Thyroid gland (tissue), 4 donors: ENCODE measurements at regions not wholly inside any gene's neighbourhood (a gene's known extent, or its start where the extent isn't known, plus 50 kb on each side); places are given as distances from the start of the nearest gene placed in this dataset.

ENCODE experiments used
- DNase-seq, 2 donors: peaks; one replicate each; pipeline ENCODE4 v3.0.0-alpha.2; 2019
- H3K27ac ChIP-seq, 3 donors: fragments of 200-600 bp; sonication (generic); 1 replicate in 2 of 3; 2 replicates in 1 of 3; pipeline ENCODE4 v1.5.1; 2016 to 2019; ENCODE audit warnings: mild to moderate bottlenecking in 1 of 3, moderate library complexity in 1 of 3
- H3K27me3 ChIP-seq: fragments of 200-600 bp; sonication (generic); one replicate; pipeline ENCODE4 v1.5.1; 2019
- H3K36me3 ChIP-seq, 2 donors: fragments of 200-600 bp; sonication (generic); one replicate each; pipeline ENCODE4 v1.5.1; 2016 to 2019
- H3K4me1 ChIP-seq, 2 donors: fragments of 200-600 bp; sonication (generic); one replicate each; pipeline ENCODE4 v1.5.1; 2017 to 2019
- H3K4me3 ChIP-seq, 3 donors: fragments of 200-600 bp; sonication (generic); replicated peaks in 1 of 3; 1 replicate in 2 of 3; 2 replicates in 1 of 3; pipeline ENCODE4 v1.5.1; 2016; ENCODE audit warnings: mild to moderate bottlenecking in 1 of 3
- H3K9me3 ChIP-seq: fragments of 200-600 bp; sonication (generic); one replicate; pipeline ENCODE4 v1.5.1; 2017
- CTCF ChIP-seq, 6 experiments: fragments of 200-600 bp in 3 of 6; fragments of 450-650 bp in 3 of 6; sonication (generic) in 3 of 6; IDR thresholded peaks; one replicate each; pipeline ENCODE4 v1.5.1; 2016 to 2019; ENCODE audit warnings: antibody characterized with exemption in 6 of 6, mild to moderate bottlenecking in 2 of 6, inconsistent platforms in 1 of 6, moderate library complexity in 1 of 6
- POLR2A ChIP-seq, 2 donors: fragments of 450-650 bp; IDR thresholded peaks; one replicate each; pipeline ENCODE4 v1.6.1; 2017; ENCODE audit warnings: antibody characterized with exemption in 2 of 2, mild to moderate bottlenecking in 2 of 2, moderate library complexity in 1 of 2
- WGBS, 2 donors: methylation state at CpG; one replicate each; pipeline ENCODE4 v1.1.5; 2017; 5-methylcytosine and 5-hydroxymethylcytosine counted together
- intact Hi-C: fragments of 100-400 bp; cut with DNase I; formaldehyde crosslinking; loops from one replicate; pipeline ENCODE4 v1.15.1; 2023

DNA sequence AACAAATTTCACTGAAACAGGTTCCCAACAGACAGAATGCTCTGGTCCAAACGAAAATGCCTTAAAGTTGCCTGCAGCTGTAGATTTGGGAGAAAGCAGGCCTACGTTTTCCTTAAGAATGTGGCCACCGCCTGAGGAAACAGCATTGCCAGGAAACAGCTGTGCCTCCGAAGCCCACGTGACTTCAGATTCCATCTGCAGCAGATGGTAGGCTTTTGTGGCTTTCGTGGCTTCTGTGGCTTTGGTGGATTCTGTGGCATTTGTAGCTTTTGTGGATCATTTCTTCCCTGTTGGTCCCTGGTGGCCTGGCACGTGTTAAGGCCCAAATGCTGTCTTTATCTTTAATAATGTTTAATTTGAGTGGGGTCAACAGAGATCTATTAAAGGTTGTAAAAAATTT, 222.9 kb downstream of the TTLL2 start:
- no peaks in the 10 kb centered on the region for H3K9me3 ChIP-seq
- H3K4me1 ChIP-seq = peaks cover 32 to 47% of the 10 kb centered on the region in 2 donors
- TF ChIP-seq POLR2A (IDR thresholded peaks at IDR 0.05) = no peak
- TF ChIP-seq CTCF (IDR thresholded peaks at IDR 0.05) = no peak
- peak overlapping the region; percentile 0 to 43 (median 36) for H3K27ac ChIP-seq
- DNase-seq = no peak
- no peaks in the 10 kb centered on the region for H3K36me3 ChIP-seq
- H3K4me3 ChIP-seq = no peak overlapping the region
- WGBS, 2 donors = 66 to 89% methylated on average over 7 of the region's 7 CpGs
- intact Hi-C loops = no loop called here
- H3K27me3 ChIP-seq = no peaks in the 10 kb centered on the region

- Histone ChIP-seq H3K4me1 (peaks cover 32 to 47% of the 10 kb centered on the region in 2 donors), H3K36me3 (no peaks in the 10 kb centered on the region), H3K27ac (no peak overlapping the region), H3K9me3 (no peaks in the 10 kb centered on the region), H3K27me3 (no peaks in the 10 kb centered on the region), H3K4me3 (no peak overlapping the region)
- WGBS, 2 donors = 96 to 100% methylated on average over 3 to 5 of the region's 5 CpGs
- TF ChIP-seq CTCF (IDR thresholded peaks at IDR 0.05) (no peak), POLR2A (IDR thresholded peaks at IDR 0.05) (no peak)
- no peak for DNase-seq
- intact Hi-C loops = no loop called here
Measured at GRCh38 chr6:167548451-167548850, 223.6 kb downstream of the TTLL2 start.

DNA sequence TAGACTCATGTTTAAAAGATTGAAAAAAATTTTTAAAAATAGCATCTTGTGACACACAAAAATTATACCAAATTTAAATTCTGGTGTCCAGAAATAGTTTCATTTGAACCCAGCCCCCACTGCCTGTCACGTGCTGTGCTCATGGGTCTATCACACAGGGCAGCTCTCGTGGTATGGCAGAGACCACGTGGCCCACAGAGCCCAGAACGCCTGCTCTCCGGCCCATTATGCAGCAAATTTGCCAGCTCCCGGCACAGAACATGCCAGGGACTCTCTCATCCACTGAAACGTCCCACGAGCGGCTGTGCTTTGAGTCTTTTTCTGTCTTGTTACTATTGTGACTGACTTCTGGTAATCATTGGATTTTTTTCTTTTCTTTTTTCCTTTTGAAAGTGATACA, 224.3 kb downstream of the TTLL2 start:
- H3K27me3 ChIP-seq = no peaks in the 10 kb centered on the region
- DNase-seq = no peak
- H3K9me3 ChIP-seq = no peaks in the 10 kb centered on the region
- TF ChIP-seq POLR2A (IDR thresholded peaks at IDR 0.05) (no peak), CTCF (IDR thresholded peaks at IDR 0.05) (no peak)
- H3K27ac ChIP-seq = no peak overlapping the region
- peaks cover 32 to 47% of the 10 kb centered on the region in 2 donors for H3K4me1 ChIP-seq
- WGBS, 2 donors = 78 to 86% methylated on average over 9 of the region's 9 CpGs
- intact Hi-C loops = no loop called here
- H3K36me3 ChIP-seq = no peaks in the 10 kb centered on the region
- no peak overlapping the region for H3K4me3 ChIP-seq

- H3K27ac ChIP-seq = peak overlapping the region; percentile 68 to 92 (median 91)
- no peaks in the 10 kb centered on the region for H3K27me3 ChIP-seq
- H3K36me3 ChIP-seq = no peaks in the 10 kb centered on the region
- intact Hi-C loops = no loop called here
- TF ChIP-seq POLR2A (IDR thresholded peaks at IDR 0.05) (no peak), CTCF (IDR thresholded peaks at IDR 0.05) (no peak)
- WGBS, 2 donors = 5 to 17% methylated on average over 22 to 24 of the region's 29 CpGs
- peaks cover 32 to 43% of the 10 kb centered on the region in 2 donors for H3K4me1 ChIP-seq
- H3K4me3 ChIP-seq = no peak overlapping the region
- DNase-seq = peak; percentile 97
- H3K9me3 ChIP-seq = no peaks in the 10 kb centered on the region
Measured at GRCh38 chr6:167550941-167551627, 226.2 kb downstream of the TTLL2 start.

DNA sequence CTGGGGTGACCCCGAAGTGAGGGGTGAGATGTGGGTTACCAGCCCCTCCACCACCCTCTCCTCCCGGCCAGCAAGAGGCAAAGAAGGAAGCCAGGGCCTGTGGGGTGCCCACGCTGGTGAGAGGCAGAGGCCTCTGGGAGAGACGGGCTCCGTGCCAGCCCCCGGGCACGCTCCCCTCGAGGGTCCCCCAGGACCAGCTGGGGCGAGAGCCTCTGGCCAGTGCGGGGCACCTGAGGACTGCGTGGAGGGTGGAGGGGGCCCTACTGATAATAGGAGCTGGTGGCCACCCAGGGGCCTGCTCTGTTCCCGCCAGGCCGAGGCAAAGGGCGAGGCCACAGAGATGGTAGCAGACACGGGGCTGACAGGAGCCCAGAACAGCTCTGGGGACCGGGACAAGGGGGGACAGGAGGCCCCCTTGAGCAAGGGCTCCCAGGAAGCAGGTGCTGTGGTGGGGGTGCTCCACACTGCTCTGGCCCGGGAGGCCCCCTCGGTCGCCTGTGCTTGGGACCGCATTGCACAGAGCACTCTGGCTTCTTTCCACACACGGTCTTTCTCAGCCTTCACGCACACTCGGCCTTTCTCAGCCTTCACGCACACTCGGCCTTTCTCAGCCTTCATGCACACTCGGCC, 226.9 kb downstream of the TTLL2 start:
- peaks cover 32 to 41% of the 10 kb centered on the region in 2 donors for H3K4me1 ChIP-seq
- intact Hi-C loops = no loop called here
- DNase-seq = no peak
- no peak overlapping the region for H3K4me3 ChIP-seq
- peak overlapping the region; percentile 68 to 92 (median 91) for H3K27ac ChIP-seq
- no peaks in the 10 kb centered on the region for H3K9me3 ChIP-seq
- WGBS, 2 donors = 84 to 91% methylated on average over 15 to 23 of the region's 26 CpGs
- no peak for TF ChIP-seq CTCF (IDR thresholded peaks at IDR 0.05)
- no peaks in the 10 kb centered on the region for H3K27me3 ChIP-seq
- H3K36me3 ChIP-seq = no peaks in the 10 kb centered on the region
